ENCODE measurements at regions not wholly inside any gene's neighbourhood (a gene's known extent, or its start where the extent isn't known, plus 50 kb on each side); places are given as distances from the start of the nearest gene placed in this dataset.
"Not testable (repeated sequence)": the region's sequence is repeated elsewhere in the genome, so short reads cannot be mapped to it uniquely, and the experiment has no call there.

DNA sequence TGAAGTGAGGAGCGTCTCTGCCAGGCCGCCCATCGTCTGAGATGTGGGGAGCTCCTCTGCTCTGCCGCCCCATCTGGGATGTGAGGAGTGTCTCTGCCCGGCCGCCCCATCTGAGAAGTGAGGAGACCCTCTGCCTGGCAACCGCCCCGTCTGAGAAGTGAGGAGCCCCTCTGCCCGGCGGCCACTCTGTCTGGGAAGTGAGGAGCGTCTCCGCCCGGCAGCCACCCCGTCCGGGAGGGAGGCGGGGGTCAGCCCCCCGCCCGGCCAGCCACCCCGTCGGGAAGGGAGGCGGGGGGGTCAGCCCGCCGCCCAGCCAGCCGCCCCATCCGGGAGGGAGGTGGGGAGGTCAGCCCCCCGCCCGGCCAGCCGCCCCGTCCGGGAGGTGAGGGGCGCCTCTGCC, 77.6 kb upstream of the ADORA2B start:
- TF ChIP-seq CTCF, POLR2A (IDR thresholded peaks at IDR 0.05): not testable (repeated sequence)

Measured in vagina (tissue), 2 donors.